GM18508 (cell line): ENCODE measurements at regions not wholly inside any gene's neighbourhood (a gene's known extent, or its start where the extent isn't known, plus 50 kb on each side); places are given as distances from the start of the nearest gene placed in this dataset.

Experiments used
- ATAC-seq: cut with Tn5 transposase; IDR thresholded peaks from one replicate; pipeline ENCODE4 v1.9.1; 2021; ENCODE audit warnings: moderate number of reproducible peaks; ENCODE audit not compliant: insufficient read depth, unreplicated experiment

GRCh38 chr16:66290431-66290830, 76.1 kb upstream of the CDH5 start:
- no peak for ATAC-seq

- no peak for ATAC-seq
Measured at GRCh38 chr16:66289986-66290385, 76.5 kb upstream of the CDH5 start.

GRCh38 chr16:66289051-66289680, 77.3 kb upstream of the CDH5 start:
- no peak for ATAC-seq

- no peak for ATAC-seq
Measured at GRCh38 chr16:66287926-66288325, 78.6 kb upstream of the CDH5 start.

GRCh38 chr16:66287416-66287815, 79.1 kb upstream of the CDH5 start:
- ATAC-seq, result no peak

- no peak for ATAC-seq
Measured at GRCh38 chr16:66286527-66286926, 80.0 kb upstream of the CDH5 start.

GRCh38 chr16:66278604-66279262, 87.8 kb upstream of the CDH5 start:
- ATAC-seq, result no peak

- ATAC-seq, result no peak
Measured at GRCh38 chr16:66278111-66278531, 88.4 kb upstream of the CDH5 start.

- no peak for ATAC-seq
Measured at GRCh38 chr16:66277311-66278070, 89.0 kb upstream of the CDH5 start.

GRCh38 chr16:66275775-66276428, 90.6 kb upstream of the CDH5 start:
- no peak for ATAC-seq

GRCh38 chr16:66274335-66275110, 92.0 kb upstream of the CDH5 start:
- no peak for ATAC-seq

- no peak for ATAC-seq
Measured at GRCh38 chr16:66273644-66274334, 92.7 kb upstream of the CDH5 start.

GRCh38 chr16:66273053-66273452, 93.4 kb upstream of the CDH5 start:
- no peak for ATAC-seq

GRCh38 chr16:66272461-66272860, 94.0 kb upstream of the CDH5 start:
- no peak for ATAC-seq

GRCh38 chr16:66271074-66272060, 95.1 kb upstream of the CDH5 start:
- ATAC-seq, result no peak

- no peak for ATAC-seq
Measured at GRCh38 chr16:66270333-66270927, 96.1 kb upstream of the CDH5 start.

GRCh38 chr16:66269617-66270332, 96.7 kb upstream of the CDH5 start:
- ATAC-seq, result no peak
